ENCODE measurements at regions not wholly inside any gene's neighbourhood (a gene's known extent, or its start where the extent isn't known, plus 50 kb on each side); places are given as distances from the start of the nearest gene placed in this dataset.
"Not testable (repeated sequence)": the region's sequence is repeated elsewhere in the genome, so short reads cannot be mapped to it uniquely, and the experiment has no call there.

GRCh38 chr16:26395700-26396099 lies 671.0 kb upstream of the C16orf82 start:
- DNase-seq, result no peak

GRCh38 chr16:26396511-26397235 lies 670.1 kb upstream of the C16orf82 start:
- DNase-seq, result no peak

DNA sequence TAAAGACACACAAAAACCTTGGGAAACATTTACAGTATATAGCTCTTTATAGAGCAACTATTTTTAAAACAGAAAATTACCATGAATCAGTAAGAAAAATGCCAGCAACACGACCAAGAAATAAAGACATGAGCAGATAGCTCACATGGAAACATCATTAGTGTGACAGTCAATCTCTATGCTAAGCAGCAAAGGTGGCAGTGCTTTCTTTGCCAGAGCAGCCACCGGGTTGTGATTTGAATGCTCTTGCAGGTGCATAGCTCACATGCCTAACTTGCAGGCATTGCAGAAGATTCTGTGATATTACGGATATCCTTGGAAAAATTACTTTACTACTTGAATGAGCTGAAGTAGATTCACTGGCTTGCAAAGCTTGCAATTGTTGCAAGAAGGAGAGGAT lies 652.9 kb upstream of the C16orf82 start:
- peak; percentile 8 for DNase-seq

DNA sequence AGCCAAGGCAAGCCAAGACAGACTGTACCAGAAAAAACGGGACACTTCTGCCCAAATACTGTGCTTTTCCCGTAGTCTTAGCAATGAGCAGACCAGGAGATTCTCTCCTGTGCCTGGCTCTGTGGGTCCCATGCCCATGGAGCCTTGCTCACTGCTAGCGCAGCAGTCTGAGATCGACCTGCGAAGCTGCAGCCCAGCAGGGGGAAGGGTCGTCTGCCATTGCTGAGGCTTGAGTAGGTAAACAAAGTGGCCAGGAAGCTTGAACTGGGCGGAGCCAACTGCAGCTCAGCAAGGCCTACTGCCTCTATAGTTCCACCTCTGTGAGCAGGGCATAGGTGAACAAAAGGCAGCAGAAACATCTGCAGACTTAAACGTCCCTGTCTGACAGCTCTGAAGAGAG lies 647.3 kb upstream of the C16orf82 start:
- peak; percentile 52 for DNase-seq

GRCh38 chr16:26430618-26431017 lies 636.1 kb upstream of the C16orf82 start:
- DNase-seq, result no peak

DNA sequence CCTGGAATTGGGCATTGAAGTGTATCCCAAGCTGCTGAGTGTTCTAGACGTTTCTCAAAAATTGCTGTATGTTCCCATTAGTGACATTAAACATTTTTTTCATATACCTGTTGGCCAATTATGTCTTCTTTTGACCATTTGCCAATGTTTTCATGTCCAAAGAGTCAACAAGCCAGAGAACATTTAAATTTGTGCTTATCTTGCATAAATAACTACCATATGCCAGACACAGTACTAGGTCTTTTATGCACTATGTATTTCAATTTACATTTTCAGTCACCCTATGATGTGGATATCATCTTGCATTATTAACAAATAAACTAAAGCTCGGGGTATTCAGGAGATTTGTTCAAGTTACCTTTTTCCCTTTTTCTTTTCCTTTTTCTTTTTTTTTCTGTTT lies 632.9 kb upstream of the C16orf82 start:
- DNase-seq, result no peak

DNA sequence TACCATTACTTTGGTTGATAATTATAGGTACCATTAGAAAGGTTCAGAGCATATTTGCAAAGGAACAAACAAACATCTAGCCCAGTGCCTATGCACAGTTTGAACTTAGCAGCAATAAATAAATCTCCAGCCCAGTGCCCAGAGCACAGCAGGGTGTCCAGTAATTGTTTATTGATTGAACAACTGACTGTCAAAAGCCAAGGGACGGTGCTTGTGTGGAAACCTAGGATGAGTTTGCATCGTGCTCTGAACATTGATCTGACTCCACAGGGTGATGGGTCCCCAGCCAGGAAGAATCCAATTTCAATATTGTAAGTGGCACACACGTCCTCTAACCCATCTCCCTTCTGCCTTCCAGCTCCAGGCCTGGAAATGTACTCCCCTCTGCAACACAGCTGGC lies 625.5 kb upstream of the C16orf82 start:
- DNase-seq, result peak; percentile 83

DNA sequence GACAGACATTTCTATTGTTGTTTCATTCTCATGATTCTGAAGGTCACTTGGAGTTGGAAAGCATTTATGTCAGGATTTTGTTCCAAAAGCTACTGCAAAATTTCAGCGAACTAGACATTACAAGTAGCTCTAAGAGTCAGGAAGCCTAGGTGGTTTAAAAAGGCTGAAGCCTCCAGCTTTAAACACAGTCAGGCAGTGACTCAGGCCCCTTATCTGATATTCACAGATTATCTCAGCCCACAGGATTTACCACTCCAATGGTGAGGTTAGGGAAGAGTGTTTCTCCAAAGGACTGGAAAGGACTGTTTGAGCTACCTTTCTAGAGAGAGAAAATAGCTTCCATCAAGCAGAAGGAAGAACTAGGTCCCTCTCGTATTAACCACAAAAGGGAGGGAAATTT lies 624.4 kb upstream of the C16orf82 start:
- no peak for DNase-seq

- no peak for DNase-seq
Measured at GRCh38 chr16:26447570-26447969, 619.2 kb upstream of the C16orf82 start.

- DNase-seq, result no peak
Measured at GRCh38 chr16:26453215-26453614, 613.5 kb upstream of the C16orf82 start.

DNA sequence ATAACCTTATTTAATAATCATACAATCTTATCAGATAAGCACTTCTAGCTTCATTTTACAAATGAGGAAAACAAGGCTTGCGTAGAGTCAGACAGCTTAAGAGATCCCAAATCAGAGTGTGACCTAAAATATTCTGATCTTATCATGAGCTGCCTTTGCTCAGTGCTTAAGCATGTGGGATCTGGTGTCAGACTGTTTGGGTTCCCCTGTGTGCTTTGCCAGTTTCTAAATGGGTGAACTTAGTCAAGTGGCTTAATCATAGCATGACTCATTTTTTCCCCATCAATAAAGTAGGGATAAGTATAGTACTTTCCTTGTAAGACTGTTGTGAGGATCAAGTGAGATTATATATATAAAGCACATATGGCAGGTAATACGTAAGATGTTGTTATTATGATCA lies 612.6 kb upstream of the C16orf82 start:
- no peak for DNase-seq

GRCh38 chr16:26456074-26456473 lies 610.7 kb upstream of the C16orf82 start:
- DNase-seq, result no peak

GRCh38 chr16:26457095-26457494 lies 609.6 kb upstream of the C16orf82 start:
- no peak for DNase-seq

- no peak for DNase-seq
Measured at GRCh38 chr16:26457882-26458281, 608.8 kb upstream of the C16orf82 start.

- peak; percentile 22 for DNase-seq
Measured at GRCh38 chr16:26464576-26465266, 602.0 kb upstream of the C16orf82 start.

DNA sequence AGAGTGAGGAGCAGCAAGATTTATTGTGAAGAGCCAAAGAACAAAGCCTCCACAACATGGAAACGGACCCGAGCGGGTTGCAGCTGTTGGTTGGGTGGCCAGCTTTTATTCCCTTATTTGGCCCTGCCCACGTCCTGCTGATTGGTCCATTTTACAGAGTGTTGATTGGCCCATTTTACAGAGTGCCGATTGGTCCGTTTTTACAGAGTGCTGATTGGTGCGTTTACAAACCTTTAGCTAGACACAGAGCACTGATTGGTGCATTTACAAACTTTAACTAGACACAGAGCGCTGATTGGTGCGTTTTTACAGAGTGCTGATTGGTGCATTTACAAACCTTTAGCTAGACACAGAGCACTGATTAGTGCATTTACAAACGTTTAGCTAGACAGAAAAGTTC lies 592.3 kb upstream of the C16orf82 start:
- not testable (repeated sequence) for DNase-seq

GRCh38 chr16:26475596-26475995 lies 591.1 kb upstream of the C16orf82 start:
- DNase-seq, result peak; percentile 75

- no peak for DNase-seq
Measured at GRCh38 chr16:26491101-26491670, 575.5 kb upstream of the C16orf82 start.

DNA sequence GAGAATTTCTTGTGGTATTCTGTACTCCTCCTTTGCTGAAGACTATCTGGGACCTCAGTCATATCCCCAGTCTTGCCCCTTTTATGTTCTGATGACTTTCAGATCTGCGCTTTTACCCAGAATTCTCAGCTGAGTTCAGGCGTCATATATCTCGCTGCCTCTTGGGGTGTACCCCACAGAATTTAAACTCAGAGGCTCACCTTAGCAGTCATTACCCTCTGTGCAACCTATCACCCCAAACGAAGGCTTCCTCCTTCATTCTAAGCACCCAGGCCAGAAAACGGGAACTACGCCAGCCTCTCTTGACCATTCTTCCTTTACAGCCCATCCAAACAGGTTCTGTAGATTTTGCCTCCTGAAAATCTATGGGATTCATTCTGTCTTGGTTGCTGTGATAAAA lies 574.8 kb upstream of the C16orf82 start:
- no peak for DNase-seq

DNA sequence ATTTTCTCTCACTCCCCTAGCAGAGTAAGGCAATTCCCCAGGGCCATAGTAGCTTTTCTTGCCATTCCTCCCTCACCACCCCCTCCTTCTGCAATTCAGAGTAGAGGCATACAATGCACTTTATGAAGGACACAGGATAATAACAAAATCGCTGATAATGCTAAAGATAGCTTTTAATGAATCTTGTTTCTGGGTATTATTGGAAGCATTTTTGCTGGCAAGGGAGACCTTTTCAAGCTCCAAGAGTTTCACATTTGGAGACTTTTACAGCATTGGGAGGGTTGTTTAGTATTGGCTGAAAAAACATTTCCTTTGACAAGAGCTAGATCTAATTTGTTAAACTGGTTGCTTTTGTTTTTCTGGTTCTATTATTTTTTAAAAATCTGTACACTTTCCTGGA lies 573.0 kb upstream of the C16orf82 start:
- DNase-seq, result peak; percentile 7

- no peak for DNase-seq
Measured at GRCh38 chr16:26497896-26498295, 568.8 kb upstream of the C16orf82 start.

DNA sequence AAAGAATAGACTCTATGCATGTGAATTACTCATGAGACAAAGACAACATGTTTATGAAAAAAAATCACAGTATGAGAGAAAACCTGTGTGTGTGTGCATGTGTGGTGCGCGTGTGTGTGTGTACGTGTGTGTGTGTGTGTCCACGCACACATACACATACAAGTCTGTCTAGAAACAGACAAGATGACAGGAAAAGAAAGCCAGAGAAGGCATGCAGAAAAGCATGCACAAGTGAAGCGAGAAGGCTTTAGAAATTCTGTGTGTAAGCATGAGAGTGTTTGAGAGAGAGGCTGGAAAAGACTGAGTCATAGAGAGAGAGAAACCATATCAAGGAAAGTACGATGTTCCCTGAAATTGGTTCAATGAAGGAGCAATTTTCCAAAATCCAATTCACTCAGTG lies 566.4 kb upstream of the C16orf82 start:
- no peak for DNase-seq

- no peak for DNase-seq
Measured at GRCh38 chr16:26505496-26505895, 561.2 kb upstream of the C16orf82 start.

DNA sequence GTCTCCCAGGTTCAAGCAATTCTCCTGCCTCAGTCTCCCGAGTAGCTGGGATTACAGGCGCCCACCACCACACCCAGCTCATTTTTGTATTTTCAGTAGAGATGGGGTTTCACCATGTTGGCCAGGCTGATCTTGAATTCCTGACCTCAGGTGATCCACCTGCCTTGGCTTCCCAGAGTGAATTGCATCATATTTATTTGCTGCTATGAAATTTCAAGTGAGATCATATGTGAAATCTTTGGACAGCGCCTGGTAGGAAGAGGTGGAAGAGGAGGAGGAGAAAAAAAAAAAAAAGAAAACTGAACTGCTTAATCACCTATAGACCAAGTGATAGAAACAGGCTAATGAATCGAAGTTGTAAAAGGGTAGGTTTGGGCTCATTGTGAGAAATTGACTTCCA lies 557.8 kb upstream of the C16orf82 start:
- DNase-seq, result not testable (repeated sequence)
